ENCODE measurements at regions not wholly inside any gene's neighbourhood (a gene's known extent, or its start where the extent isn't known, plus 50 kb on each side); places are given as distances from the start of the nearest gene placed in this dataset.

- TF ChIP-seq CTCF (IDR thresholded peaks at IDR 0.05) (no peak), EP300 (IDR thresholded peaks at IDR 0.05) (no peak), POLR2AphosphoS5 (IDR thresholded peaks at IDR 0.05) (no peak), POLR2A (IDR thresholded peaks at IDR 0.05) (no peak)
These were observed 170.0 kb downstream of the ENGASE start for GRCh38 chr17:79244665-79245064.
